HL-60 (cell line): ENCODE measurements at regions not wholly inside any gene's neighbourhood (a gene's known extent, or its start where the extent isn't known, plus 50 kb on each side); places are given as distances from the start of the nearest gene placed in this dataset.

Source experiments
- GABPA ChIP-seq: IDR thresholded peaks from 2 replicates; pipeline ENCODE4 v1.6.1; 2012; ENCODE audit warnings: low read depth
- POLR2AphosphoS5 ChIP-seq: IDR thresholded peaks from 2 replicates; pipeline ENCODE4 v1.6.1; 2012; ENCODE audit warnings: low read depth
- SPI1 ChIP-seq: IDR thresholded peaks from 2 replicates; pipeline ENCODE4 v1.6.1; 2012; ENCODE audit warnings: low read depth, mild to moderate bottlenecking, borderline replicate concordance
- TF ChIP-seq, protein P1 (sequence below): IDR thresholded peaks from one replicate; pipeline ENCODE4 v1.5.1; 2011; ENCODE audit warnings: low read length, control low read depth, inconsistent platforms; ENCODE audit not compliant: insufficient read depth
- TF ChIP-seq, protein P2 (sequence below): IDR thresholded peaks from 2 replicates; pipeline ENCODE4 v1.6.1; 2012; ENCODE audit warnings: low read depth; ENCODE audit not compliant: insufficient replicate concordance

DNA sequence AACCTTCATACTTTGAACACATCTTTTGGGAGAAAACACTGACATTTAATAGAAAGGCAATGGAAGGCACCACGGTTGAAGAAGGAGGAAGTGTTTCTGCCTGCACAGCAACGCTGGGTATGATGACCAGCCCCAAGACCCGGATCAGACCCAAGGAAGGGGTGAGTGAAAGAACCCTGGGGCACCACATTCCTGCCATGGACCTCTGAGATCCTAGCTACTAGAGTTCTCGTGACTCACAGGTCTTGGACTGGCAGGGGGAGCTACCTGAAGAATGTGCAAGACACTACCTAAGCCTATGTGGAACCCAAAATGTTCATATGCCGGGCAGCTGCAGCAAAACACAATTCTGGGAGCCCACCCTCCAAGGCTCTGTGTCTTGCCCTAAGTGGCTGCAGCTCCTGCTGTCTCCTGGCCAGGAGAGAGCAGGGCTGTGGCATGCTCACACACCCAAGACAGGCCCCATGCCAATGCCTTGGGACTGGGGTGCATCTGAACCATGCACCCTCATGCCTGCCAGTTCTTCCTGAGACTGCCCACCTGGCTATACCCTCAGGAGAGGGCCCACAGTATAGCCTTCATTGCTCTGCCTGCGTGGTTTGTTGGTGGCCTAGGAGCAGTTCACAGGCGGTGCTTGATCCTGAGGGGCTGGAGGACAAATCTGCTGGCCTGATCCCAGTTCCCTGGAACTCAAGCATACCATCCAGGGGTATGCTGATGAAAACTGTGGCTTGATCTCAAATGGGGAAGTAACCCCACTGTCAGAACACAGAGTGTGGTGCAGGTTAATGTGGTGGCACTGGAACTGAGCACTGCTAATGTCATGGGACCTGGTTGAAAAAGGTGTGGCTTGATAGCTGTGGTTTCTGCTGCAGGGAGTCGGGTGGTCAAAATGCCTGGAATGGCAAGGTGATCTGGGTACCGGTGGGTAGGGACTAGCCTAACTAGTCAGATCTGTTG, 353.3 kb upstream of the ARHGEF26 start:
- TF ChIP-seq, protein P1, sequence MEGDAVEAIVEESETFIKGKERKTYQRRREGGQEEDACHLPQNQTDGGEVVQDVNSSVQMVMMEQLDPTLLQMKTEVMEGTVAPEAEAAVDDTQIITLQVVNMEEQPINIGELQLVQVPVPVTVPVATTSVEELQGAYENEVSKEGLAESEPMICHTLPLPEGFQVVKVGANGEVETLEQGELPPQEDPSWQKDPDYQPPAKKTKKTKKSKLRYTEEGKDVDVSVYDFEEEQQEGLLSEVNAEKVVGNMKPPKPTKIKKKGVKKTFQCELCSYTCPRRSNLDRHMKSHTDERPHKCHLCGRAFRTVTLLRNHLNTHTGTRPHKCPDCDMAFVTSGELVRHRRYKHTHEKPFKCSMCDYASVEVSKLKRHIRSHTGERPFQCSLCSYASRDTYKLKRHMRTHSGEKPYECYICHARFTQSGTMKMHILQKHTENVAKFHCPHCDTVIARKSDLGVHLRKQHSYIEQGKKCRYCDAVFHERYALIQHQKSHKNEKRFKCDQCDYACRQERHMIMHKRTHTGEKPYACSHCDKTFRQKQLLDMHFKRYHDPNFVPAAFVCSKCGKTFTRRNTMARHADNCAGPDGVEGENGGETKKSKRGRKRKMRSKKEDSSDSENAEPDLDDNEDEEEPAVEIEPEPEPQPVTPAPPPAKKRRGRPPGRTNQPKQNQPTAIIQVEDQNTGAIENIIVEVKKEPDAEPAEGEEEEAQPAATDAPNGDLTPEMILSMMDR = no peak
- TF ChIP-seq POLR2AphosphoS5 (no peak), SPI1 (no peak), GABPA (no peak)
- TF ChIP-seq, protein P2, sequence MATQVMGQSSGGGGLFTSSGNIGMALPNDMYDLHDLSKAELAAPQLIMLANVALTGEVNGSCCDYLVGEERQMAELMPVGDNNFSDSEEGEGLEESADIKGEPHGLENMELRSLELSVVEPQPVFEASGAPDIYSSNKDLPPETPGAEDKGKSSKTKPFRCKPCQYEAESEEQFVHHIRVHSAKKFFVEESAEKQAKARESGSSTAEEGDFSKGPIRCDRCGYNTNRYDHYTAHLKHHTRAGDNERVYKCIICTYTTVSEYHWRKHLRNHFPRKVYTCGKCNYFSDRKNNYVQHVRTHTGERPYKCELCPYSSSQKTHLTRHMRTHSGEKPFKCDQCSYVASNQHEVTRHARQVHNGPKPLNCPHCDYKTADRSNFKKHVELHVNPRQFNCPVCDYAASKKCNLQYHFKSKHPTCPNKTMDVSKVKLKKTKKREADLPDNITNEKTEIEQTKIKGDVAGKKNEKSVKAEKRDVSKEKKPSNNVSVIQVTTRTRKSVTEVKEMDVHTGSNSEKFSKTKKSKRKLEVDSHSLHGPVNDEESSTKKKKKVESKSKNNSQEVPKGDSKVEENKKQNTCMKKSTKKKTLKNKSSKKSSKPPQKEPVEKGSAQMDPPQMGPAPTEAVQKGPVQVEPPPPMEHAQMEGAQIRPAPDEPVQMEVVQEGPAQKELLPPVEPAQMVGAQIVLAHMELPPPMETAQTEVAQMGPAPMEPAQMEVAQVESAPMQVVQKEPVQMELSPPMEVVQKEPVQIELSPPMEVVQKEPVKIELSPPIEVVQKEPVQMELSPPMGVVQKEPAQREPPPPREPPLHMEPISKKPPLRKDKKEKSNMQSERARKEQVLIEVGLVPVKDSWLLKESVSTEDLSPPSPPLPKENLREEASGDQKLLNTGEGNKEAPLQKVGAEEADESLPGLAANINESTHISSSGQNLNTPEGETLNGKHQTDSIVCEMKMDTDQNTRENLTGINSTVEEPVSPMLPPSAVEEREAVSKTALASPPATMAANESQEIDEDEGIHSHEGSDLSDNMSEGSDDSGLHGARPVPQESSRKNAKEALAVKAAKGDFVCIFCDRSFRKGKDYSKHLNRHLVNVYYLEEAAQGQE = no peak
